ENCODE measurements at regions not wholly inside any gene's neighbourhood (a gene's known extent, or its start where the extent isn't known, plus 50 kb on each side); places are given as distances from the start of the nearest gene placed in this dataset.
"Not testable (repeated sequence)": the region's sequence is repeated elsewhere in the genome, so short reads cannot be mapped to it uniquely, and the experiment has no call there.

DNA sequence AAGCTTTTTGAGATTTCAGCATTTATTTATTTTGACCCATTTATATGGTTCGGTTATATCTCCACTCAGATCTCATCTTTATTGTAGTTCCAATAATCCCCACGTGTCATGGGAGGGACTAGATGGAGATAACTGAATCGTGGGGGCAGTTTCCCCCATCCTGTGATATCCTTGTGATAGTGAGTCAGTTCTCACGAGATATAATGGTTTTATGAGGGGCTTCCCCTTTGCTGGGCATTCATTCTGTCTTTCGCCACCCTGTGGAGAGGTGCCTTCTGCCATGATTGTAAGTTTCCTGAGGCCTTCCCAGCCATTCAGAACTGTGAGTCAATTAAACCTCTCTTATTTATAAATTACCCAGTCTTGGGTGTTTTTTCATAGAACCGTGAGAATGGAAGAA is 96.5 kb upstream of the PCSK1 start:
- DNase-seq = no peak

DNA sequence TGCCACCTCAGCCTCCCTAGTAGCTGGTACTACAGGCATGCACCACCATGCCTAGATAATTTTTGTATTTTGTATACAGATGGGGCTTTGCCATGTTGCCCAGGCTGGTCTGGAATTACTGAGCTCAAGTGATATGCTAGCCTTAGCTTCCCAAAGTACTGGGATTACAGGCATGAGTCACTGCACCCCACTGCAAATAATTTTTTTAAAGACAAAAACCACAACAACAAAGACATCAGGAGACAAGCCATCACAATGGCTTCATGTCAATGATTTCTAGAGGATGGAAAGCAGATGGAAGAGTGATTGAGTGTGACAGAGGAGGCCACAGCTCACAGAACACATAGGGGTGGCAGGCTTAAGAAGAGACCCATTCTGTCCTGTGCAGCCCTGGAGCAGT is 97.9 kb upstream of the PCSK1 start:
- DNase-seq = no peak

DNA sequence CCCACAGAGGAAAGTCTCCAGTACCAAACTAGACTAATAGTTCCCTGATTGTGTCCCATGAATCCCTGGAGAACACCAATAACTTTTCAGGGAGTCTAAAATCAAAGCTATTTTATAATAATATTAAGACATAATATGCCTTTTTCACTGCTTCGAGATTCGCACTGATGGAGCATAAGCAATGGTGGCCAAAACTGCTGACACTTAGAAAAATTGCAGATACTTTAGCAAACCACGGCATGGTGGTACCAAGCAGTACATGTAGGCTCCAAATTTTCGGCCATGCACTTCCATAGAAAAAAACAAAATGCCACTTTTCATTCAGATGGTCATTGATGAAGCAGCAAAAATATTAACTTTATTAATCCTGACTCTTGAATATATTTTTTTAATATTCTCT is 100.3 kb upstream of the PCSK1 start:
- no peak for DNase-seq

- DNase-seq = no peak
Observed at GRCh38 chr5:96537386-96537785, 104.3 kb upstream of the PCSK1 start.

DNA sequence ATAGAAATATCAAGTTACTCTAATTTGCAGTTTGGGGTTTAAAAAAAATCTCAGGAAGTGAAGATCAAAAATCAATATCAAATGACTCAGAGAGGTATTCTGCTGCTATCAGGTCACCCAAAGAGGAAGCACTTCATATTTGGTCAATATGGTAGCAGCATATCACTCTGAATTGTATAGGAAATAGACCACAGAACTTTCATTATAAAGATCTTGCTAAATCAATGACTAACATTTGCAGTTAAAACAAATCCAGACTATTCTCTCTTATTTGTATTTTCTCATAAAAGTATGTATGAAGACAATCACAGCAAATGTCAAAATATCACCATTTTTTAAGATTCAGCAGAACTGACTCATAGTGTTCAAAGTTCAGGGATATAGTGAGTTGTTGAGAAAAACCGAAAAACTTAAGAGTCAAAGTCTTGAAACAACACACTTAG is 105.8 kb upstream of the PCSK1 start:
- DNase-seq = no peak

DNA sequence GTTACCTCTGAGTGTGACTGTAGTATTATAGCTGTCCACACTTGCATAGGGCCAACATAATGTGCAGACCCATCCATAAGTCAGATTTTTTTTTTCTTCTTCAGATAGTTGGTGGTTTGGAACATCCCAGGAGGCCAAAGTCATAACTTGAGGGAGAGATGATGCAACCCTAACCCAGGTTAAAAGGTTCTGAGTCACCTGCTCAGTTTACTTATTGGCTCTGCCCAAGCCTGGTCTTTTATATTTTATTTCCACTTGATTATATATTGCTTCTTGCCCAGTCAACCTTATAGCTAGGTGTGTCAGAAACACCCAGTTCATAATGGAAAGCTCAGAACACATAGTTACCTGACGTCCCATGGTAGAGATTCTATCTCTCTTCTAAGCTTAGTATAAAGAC is 113.1 kb upstream of the PCSK1 start:
- no peak for DNase-seq

GRCh38 chr5:96547486-96547885 is 114.4 kb upstream of the PCSK1 start:
- no peak for DNase-seq

DNA sequence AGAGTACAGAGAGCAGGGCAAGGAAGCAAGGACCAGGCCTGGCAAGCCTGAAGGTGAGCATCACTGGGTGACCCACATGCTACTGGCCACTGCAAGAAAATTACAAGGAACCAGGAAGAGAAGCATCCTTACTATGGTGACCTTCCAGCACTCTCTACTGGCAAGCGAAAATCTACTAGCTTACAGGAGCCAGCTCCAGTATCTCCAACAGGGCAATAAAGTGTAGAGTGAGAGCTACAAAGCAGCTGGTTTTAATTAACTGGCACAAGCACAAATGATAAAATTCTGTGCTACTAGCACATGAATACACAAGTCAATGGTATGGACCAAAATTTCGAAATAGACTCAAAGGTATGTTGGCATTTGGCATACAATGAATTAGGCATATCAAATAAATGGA is 113.3 kb upstream of the CAST start:
- DNase-seq = no peak

DNA sequence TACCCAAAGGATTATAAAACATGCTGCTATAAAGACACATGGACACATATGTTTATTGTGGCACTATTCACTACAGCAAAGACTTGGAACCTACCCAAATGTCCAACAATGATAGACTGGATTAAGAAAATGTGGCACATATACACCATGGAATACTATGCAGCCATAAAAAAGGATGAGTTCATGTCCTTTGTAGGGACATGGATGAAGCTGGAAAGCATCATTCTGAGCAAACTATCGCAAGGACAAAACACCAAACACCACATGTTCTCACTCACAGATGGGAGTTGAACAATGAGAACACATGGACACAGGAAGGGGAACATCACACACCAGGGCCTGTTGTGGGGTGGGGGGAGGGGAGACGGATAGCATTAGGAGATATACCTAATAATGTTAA is 101.3 kb upstream of the CAST start:
- not testable (repeated sequence) for DNase-seq

GRCh38 chr5:96562614-96563013 is 99.6 kb upstream of the CAST start:
- DNase-seq = no peak

DNA sequence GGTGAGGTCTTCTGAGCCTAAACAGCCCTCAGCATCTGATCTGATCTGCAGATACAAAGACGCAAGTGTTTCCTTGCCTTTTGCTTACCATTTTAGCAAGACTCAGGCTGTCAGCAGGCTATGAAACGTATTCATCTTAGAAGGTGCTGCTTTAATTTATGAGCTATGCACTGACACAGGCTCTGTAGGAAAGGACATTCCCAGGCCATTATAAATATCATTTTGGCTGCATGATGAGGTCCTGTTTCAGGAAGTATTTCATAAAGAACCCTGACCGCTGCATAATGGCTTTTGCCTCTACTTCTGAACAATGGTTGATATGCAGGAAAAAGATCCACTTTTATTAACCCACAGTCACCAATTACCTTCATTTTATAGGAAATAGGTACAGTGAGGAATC is 98.4 kb upstream of the CAST start:
- DNase-seq = no peak

- no peak for DNase-seq
Observed at GRCh38 chr5:96565582-96566265, 96.5 kb upstream of the CAST start.

DNA sequence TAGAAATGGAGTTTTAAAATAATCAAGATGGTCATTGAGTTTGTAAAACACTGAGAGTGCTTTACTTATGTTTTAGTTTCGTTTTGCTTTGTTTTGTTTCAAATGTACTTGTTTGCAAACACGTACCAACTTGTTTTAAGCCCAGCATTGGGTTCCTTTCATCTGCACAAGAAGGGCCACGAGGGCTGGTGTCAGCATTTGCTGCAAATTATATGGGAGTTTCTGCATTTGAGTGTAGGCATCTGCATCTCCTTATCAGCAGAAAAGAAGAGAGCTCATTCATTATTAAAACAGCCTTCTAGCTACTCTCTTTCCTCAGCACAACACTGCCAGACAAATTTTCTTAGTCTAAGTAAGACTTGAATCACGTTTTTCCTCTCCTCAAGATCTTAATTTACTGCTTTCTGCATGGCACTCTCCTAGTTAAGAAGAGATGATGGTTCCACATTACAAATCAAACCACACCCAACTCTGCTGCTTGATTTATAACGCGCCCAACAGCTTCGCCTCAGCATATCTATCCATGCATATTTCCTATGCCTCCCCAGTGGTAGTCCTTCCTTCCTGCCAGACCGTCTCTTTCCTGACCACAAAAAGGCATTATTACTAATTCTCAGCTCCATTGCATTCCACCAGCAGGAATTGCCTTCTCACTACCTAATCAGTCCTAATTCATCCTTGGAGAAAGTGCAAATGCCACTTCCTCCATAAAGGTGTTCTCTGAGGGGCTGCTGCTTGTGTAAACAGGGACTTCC is 95.2 kb upstream of the CAST start:
- no peak for DNase-seq

GRCh38 chr5:96569332-96569731 is 92.8 kb upstream of the CAST start:
- no peak for DNase-seq

DNA sequence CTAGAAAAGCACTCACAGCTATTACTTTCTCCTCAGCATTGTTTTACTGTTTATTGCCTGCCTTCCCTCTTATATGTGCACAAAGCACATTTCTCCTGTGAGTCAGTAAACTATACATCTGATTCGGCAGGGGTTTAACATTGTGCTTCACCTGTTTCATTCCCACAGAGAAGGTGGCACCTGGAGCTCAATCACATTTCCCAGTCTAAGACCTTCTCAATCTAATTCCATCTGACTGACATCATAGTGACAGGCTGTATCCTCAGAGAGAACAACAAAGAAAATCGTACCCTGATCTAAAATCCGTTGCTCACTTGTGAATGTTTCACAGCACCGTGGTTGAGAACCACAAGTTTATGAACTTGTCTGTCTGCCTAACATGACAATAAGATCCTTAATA is 92.4 kb upstream of the CAST start:
- DNase-seq = no peak

GRCh38 chr5:96572864-96573512 is 89.2 kb upstream of the CAST start:
- no peak for DNase-seq

GRCh38 chr5:96573513-96573894 is 88.7 kb upstream of the CAST start:
- DNase-seq = no peak

DNA sequence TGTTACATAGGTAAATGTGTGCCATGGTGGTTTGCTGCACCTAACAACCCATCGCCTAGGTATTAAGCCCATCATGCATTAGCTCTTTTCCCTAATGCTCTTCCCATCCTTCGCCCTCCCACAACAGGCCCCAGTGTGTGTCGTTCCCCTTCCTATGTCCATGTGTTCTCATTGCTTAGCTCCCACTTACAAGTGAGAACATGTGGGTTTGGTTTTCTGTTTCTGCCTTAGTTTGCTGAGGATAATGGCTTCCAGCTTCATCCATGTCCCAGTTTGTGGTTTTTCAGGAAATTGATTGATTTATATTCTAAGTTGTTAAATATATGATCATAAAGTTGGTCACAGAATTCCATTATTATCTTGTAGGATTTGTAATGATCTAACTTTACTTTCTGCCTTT is 85.3 kb upstream of the CAST start:
- DNase-seq = no peak

GRCh38 chr5:96577909-96578308 is 84.3 kb upstream of the CAST start:
- DNase-seq = no peak

- no peak for DNase-seq
Observed at GRCh38 chr5:96579711-96580110, 82.5 kb upstream of the CAST start.

GRCh38 chr5:96582343-96582742 is 79.8 kb upstream of the CAST start:
- DNase-seq = no peak

DNA sequence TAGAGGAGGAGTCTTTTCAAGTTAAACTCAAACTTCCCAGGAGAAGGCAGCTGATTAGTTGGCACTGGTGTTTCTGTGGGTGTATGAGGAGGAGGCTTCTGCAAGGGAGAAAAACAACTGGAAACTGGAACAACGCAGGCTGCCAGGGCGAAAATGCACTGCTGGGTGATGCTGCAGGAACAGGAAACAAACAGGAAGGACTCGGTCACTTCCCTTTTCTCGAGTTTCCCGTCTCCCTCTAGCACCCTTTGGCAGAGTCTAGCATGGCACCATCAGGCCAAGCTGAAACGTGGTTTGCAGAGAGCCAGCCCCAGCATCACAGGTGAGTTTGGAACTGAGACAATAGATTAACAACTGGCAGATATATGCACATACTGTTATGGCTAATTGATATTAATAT is 77.5 kb upstream of the CAST start:
- DNase-seq = no peak

DNA sequence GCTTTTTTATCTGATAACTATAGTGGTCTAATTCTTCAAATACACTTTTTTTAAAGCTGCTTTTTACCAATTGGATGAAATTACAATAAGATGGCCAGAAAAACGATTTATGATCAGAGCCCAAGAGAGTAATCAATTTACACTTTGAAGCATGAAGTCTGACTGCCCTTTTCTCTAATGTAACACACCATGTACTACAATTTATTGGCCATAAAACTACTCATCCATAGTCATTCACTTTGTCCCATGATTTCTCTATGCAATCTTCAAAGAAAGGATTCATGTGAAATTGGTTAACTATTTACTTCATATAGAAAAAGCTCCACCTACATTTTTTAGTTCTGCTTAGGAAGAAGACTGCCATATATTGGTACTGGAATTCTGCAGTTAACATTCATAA is 73.6 kb upstream of the CAST start:
- no peak for DNase-seq

DNA sequence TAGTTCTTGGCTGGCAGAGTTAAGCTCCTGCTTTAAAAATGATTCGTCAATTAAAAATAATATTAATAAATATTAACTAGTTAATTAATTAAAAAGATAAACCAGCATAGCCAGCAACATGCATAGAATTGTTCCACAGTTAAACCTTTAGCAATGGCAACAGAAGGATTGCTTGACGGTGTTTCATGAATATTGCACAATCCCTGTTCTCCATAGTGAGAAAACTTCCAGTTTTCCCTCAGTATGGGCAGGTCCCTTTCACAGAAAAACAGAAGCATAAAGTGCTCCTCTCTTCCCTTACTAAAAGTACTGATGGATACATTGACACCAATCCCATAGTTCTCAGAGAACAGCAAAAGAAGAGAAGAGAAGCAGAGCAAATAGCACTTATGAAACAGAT is 71.4 kb upstream of the CAST start:
- no peak for DNase-seq
